HG03565 (cell line): ENCODE measurements at regions not wholly inside any gene's neighbourhood (a gene's known extent, or its start where the extent isn't known, plus 50 kb on each side); places are given as distances from the start of the nearest gene placed in this dataset.

Experiments
- ATAC-seq: cut with Tn5 transposase; IDR thresholded peaks from one replicate; pipeline ENCODE4 v1.9.1; 2021; ENCODE audit warnings: mild to moderate bottlenecking, moderate library complexity; ENCODE audit not compliant: unreplicated experiment

GRCh38 chr12:124418156-124418555 lies 123.3 kb downstream of the RFLNA start:
- ATAC-seq, result no peak

GRCh38 chr12:124416516-124417395 lies 121.9 kb downstream of the RFLNA start:
- no peak for ATAC-seq

- ATAC-seq, result no peak
Measured at GRCh38 chr12:124415064-124415463, 120.2 kb downstream of the RFLNA start.

- no peak for ATAC-seq
Measured at GRCh38 chr12:124413915-124414314, 119.0 kb downstream of the RFLNA start.

GRCh38 chr12:124413401-124413800 lies 118.5 kb downstream of the RFLNA start:
- ATAC-seq, result no peak

- ATAC-seq, result no peak
Measured at GRCh38 chr12:124412646-124413015, 117.7 kb downstream of the RFLNA start.

GRCh38 chr12:124411953-124412645 lies 117.2 kb downstream of the RFLNA start:
- no peak for ATAC-seq

- no peak for ATAC-seq
Measured at GRCh38 chr12:124411281-124411878, 116.5 kb downstream of the RFLNA start.

- no peak for ATAC-seq
Measured at GRCh38 chr12:124410354-124411175, 115.7 kb downstream of the RFLNA start.

GRCh38 chr12:124408822-124409517 lies 114.1 kb downstream of the RFLNA start:
- no peak for ATAC-seq

- ATAC-seq, result no peak
Measured at GRCh38 chr12:124407074-124407473, 112.2 kb downstream of the RFLNA start.

- ATAC-seq, result no peak
Measured at GRCh38 chr12:124406043-124406442, 111.2 kb downstream of the RFLNA start.

- no peak for ATAC-seq
Measured at GRCh38 chr12:124405592-124405991, 110.7 kb downstream of the RFLNA start.

GRCh38 chr12:124405151-124405550 lies 110.3 kb downstream of the RFLNA start:
- ATAC-seq, result no peak

- ATAC-seq, result no peak
Measured at GRCh38 chr12:124404162-124404784, 109.4 kb downstream of the RFLNA start.

GRCh38 chr12:124403273-124403672 lies 108.4 kb downstream of the RFLNA start:
- no peak for ATAC-seq

GRCh38 chr12:124402248-124403066 lies 107.6 kb downstream of the RFLNA start:
- no peak for ATAC-seq

- ATAC-seq, result no peak
Measured at GRCh38 chr12:124401704-124402221, 106.9 kb downstream of the RFLNA start.

- no peak for ATAC-seq
Measured at GRCh38 chr12:124400124-124400523, 105.2 kb downstream of the RFLNA start.
